Suprapubic skin (tissue), 4 donors: ENCODE measurements at regions not wholly inside any gene's neighbourhood (a gene's known extent, or its start where the extent isn't known, plus 50 kb on each side); places are given as distances from the start of the nearest gene placed in this dataset.
A peak's percentile ranks its signal among the peaks of the same experiment; 100 is the strongest.

Experiments used
- DNase-seq, 2 donors: peaks; one replicate each; pipeline ENCODE4 v3.0.0-alpha.2; 2019; ENCODE audit warnings: low spot score in 2 of 2
- H3K27ac ChIP-seq: fragments of 200-600 bp; sonication (generic); one replicate; pipeline ENCODE4 v1.5.1; 2019
- H3K27me3 ChIP-seq: fragments of 200-600 bp; sonication (generic); one replicate; pipeline ENCODE4 v1.5.1; 2019
- H3K36me3 ChIP-seq: fragments of 200-600 bp; sonication (generic); one replicate; pipeline ENCODE4 v1.5.1; 2019
- H3K4me1 ChIP-seq: fragments of 200-600 bp; sonication (generic); one replicate; pipeline ENCODE4 v1.5.1; 2019
- H3K4me3 ChIP-seq: fragments of 200-600 bp; sonication (generic); one replicate; pipeline ENCODE4 v1.5.1; 2019; ENCODE audit warnings: mild to moderate bottlenecking
- H3K9me3 ChIP-seq: fragments of 200-600 bp; sonication (generic); one replicate; pipeline ENCODE4 v1.5.1; 2019
- EP300 ChIP-seq: sonication (generic); formaldehyde crosslinking; IDR thresholded peaks from one replicate; pipeline ENCODE4 v1.6.1; 2017; ENCODE audit warnings: antibody characterized with exemption
- POLR2A ChIP-seq, 2 donors: fragments of 450-650 bp; IDR thresholded peaks; one replicate each; pipeline ENCODE4 v1.6.1; 2017; ENCODE audit warnings: antibody characterized with exemption in 2 of 2, mild to moderate bottlenecking in 2 of 2, moderate library complexity in 2 of 2
- POLR2AphosphoS5 ChIP-seq, 3 donors: sonication (generic); formaldehyde crosslinking; IDR thresholded peaks; one replicate each; pipeline ENCODE4 v1.6.1; 2017; ENCODE audit warnings: antibody characterized with exemption in 3 of 3
- WGBS: methylation state at CpG from one replicate; pipeline ENCODE4 v1.1.5; 2018; 5-methylcytosine and 5-hydroxymethylcytosine counted together
- TF ChIP-seq, protein P1 (sequence below), 2 donors: fragments of 200-600 bp in 1 of 2; fragments of 450-650 bp in 1 of 2; sonication (generic) in 1 of 2; IDR thresholded peaks; one replicate each; pipeline ENCODE4 v1.5.1; 2016 to 2019; ENCODE audit warnings: antibody characterized with exemption in 2 of 2, mild to moderate bottlenecking in 1 of 2, moderate library complexity in 1 of 2

- Histone ChIP-seq H3K9me3 (no peaks in the 10 kb centered on the region), H3K4me1 (no peaks in the 10 kb centered on the region), H3K36me3 (no peaks in the 10 kb centered on the region), H3K27ac (no peak overlapping the region), H3K27me3 (peaks cover 42% of the 10 kb centered on the region), H3K4me3 (no peak overlapping the region)
- DNase-seq: no peak
- 31% methylated on average over 3 of the region's 3 CpGs for WGBS
- TF ChIP-seq EP300 (no peak), POLR2A (IDR thresholded peaks at IDR 0.05) (no peak)
Observed at GRCh38 chr6:166223079-166223478, 55.4 kb upstream of the TBXT start.

DNA sequence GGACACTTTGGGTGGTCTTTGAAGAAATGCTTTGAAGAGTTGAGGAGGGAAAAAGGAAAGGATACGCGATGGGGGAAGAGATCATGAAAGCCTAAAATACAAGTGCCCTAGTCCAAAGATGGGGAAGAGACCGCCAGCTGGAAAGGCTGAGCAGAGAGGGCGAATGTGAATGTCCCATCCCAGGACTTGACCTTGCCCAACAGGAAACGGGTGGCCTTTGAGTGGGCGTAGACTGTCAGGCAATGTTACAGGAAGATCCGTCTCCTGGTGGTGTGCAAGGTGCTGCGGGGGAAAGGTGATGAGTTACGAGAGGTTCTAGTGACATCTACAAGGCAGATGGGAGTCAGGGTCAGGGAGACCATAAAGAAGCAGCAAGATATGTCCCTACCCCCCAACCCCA is 55.0 kb upstream of the TBXT start:
- Histone ChIP-seq H3K27me3 (peaks cover 37% of the 10 kb centered on the region), H3K9me3 (no peaks in the 10 kb centered on the region), H3K4me1 (no peaks in the 10 kb centered on the region), H3K27ac (no peak overlapping the region), H3K4me3 (no peak overlapping the region), H3K36me3 (no peaks in the 10 kb centered on the region)
- WGBS: 66% methylated on average over 9 of the region's 9 CpGs
- no peak for DNase-seq
- no peak for TF ChIP-seq POLR2AphosphoS5 (IDR thresholded peaks at IDR 0.05)
- no peak for TF ChIP-seq POLR2A (IDR thresholded peaks at IDR 0.05)
- TF ChIP-seq, protein P1, sequence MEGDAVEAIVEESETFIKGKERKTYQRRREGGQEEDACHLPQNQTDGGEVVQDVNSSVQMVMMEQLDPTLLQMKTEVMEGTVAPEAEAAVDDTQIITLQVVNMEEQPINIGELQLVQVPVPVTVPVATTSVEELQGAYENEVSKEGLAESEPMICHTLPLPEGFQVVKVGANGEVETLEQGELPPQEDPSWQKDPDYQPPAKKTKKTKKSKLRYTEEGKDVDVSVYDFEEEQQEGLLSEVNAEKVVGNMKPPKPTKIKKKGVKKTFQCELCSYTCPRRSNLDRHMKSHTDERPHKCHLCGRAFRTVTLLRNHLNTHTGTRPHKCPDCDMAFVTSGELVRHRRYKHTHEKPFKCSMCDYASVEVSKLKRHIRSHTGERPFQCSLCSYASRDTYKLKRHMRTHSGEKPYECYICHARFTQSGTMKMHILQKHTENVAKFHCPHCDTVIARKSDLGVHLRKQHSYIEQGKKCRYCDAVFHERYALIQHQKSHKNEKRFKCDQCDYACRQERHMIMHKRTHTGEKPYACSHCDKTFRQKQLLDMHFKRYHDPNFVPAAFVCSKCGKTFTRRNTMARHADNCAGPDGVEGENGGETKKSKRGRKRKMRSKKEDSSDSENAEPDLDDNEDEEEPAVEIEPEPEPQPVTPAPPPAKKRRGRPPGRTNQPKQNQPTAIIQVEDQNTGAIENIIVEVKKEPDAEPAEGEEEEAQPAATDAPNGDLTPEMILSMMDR (IDR thresholded peaks at IDR 0.05): no peak
- TF ChIP-seq EP300: no peak

- Histone ChIP-seq H3K4me3 (no peak overlapping the region), H3K27ac (no peak overlapping the region), H3K9me3 (no peaks in the 10 kb centered on the region), H3K27me3 (peaks cover 31% of the 10 kb centered on the region), H3K4me1 (no peaks in the 10 kb centered on the region), H3K36me3 (no peaks in the 10 kb centered on the region)
- TF ChIP-seq, protein P1 (IDR thresholded peaks at IDR 0.05): no peak
- TF ChIP-seq EP300: no peak
- TF ChIP-seq POLR2A (IDR thresholded peaks at IDR 0.05): no peak
- no peak for TF ChIP-seq POLR2AphosphoS5 (IDR thresholded peaks at IDR 0.05)
- WGBS: 37% methylated on average over 9 of the region's 12 CpGs
- no peak for DNase-seq
Observed at GRCh38 chr6:166221636-166222035, 54.0 kb upstream of the TBXT start.

DNA sequence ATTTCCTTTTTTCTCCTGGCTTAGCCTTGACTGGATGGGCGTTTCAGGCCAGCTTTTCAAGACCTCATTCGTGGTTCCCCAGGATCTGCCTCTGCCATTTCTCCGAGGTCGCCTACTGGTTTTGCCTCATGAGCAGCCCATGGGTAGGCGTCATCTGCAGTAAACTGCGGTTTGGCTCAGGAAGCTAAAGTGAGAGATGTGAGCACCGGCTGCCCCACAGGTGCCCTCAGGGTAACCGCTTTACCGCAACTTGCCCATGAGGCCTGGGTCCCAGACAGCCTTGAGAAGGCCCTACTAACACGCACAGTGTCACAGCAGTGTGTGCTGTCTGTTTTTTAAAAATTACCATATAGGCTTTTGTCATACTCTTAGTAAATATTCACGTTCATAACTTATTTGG is 53.4 kb upstream of the TBXT start:
- Histone ChIP-seq H3K27me3 (peaks cover 25% of the 10 kb centered on the region), H3K4me3 (no peak overlapping the region), H3K27ac (no peak overlapping the region), H3K9me3 (no peaks in the 10 kb centered on the region), H3K36me3 (no peaks in the 10 kb centered on the region), H3K4me1 (no peaks in the 10 kb centered on the region)
- no peak for TF ChIP-seq POLR2AphosphoS5 (IDR thresholded peaks at IDR 0.05)
- TF ChIP-seq EP300: no peak
- no peak for TF ChIP-seq POLR2A (IDR thresholded peaks at IDR 0.05)
- TF ChIP-seq, protein P1 (IDR thresholded peaks at IDR 0.05): no peak
- DNase-seq: peak in 1 of 2 donors; percentile 15
- WGBS: 82% methylated on average over 11 of the region's 11 CpGs
